Stimulated activated CD4-positive, alpha-beta T cell treated with anti-CD3 and anti-CD28 coated beads, Interleukin-4, amount 100 ng/mL, for 4 hours (primary cell): ENCODE measurements at regions not wholly inside any gene's neighbourhood (a gene's known extent, or its start where the extent isn't known, plus 50 kb on each side); places are given as distances from the start of the nearest gene placed in this dataset.

ENCODE experiments used
- DNase-seq, 2 experiments: peaks; one replicate each; pipeline ENCODE4 v3.0.0-alpha.2; 2020

DNA sequence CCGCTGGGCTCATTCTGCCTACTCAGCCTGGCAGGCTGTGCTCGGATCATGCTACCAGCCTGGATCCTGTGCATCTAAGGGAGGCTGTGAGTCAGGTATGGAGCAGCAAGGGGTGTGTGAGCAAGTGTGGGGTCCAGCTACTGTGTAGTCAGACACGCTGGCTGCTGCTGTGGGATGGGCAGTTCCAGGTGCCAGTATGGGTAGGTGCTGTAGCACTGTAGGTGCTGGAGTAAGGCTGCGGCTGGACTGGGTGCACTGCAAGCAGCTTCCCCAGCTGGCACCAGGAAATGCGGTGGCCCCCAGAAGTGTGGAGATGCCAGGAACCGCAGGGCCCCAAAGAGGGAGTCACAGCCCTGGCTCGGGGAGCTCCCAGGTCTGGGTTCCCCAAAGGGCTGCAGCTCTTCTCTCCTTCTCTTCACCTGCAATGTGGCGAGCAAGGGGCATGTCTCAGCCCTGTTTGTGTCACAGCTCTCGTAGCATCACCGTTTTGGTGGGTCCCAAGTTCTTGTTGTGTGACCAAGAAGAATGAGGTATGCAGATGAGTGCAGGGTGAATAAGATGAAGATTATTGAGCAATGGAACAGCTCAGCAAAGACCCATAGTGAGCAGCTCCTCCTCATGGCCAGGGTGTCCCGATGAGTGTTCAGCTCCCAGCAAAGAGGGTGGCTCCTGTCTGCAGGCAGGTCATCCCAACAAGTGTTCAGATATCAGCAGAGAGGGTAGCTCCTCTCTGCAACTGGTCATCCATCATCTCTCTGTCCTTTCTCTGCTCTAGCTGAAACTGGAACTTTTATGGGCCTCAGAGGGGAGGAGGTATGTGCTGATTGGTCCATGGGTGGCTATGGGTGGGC is 462.9 kb downstream of the TBC1D22A start:
- no peak for DNase-seq
